EH (cell line): ENCODE measurements at regions not wholly inside any gene's neighbourhood (a gene's known extent, or its start where the extent isn't known, plus 50 kb on each side); places are given as distances from the start of the nearest gene placed in this dataset.
A peak's percentile ranks its signal among the peaks of the same experiment; 100 is the strongest.

Experiments
- DNase-seq: peaks from one replicate; pipeline ENCODE4 v3.0.0-alpha.2; 2015; ENCODE audit warnings: low read depth

DNA sequence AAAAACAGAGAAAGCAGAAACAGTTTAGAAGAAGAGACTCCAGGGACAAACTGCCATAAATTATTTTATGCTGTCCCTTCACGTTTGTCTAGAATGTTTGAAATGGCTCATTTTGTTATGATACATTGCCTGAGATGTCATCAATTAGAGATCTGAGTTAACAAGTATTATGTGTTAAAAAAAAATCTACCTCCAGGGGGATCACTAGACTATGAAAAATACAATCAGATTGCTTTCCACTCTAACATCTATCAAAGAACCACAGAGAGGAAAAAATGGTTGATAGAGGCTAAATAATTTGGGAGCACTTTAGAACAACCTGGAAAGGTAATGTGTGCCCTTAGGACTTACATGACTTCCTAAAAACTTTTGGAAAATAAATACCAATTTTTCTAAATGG lies 103.8 kb upstream of the CCDC150 start:
- peak; percentile 32 for DNase-seq

DNA sequence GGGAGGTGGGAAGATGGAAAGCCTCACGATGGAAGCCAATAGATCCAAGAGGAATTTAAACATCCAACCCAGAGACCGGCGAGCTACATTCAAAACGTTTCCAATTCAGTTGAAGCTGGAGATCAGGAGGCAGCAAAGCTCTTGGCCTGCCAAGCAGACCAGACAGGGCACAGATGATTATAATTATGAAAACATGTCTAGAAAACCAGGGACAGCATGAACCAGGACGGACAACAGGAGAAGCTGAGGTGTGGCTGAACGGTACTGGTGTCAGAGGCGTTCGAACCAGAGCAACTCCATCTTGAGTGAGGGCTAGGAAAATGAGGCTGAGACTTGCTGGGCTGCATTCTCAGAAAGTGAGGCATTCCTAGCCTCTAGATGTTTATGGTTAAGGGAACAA lies 102.2 kb upstream of the CCDC150 start:
- no peak for DNase-seq

DNA sequence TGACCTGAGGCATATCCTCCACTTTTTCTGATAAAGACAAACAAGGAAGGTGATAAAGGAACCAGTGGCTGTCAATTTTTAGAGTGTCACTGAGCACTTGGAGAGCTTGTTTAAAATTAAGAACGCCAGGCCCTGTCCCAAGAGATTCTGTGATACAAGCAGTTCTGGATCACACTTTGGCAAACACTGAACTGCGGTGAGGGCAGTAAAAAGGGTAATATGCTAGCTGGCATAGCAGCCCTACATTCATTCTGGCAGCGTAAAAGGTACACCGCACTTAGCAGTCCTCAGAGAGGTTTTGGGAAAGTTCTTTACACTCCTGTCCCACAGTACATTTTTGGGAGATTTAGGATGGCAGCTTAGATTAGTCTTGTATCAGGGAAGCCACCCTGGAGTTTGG lies 101.3 kb upstream of the CCDC150 start:
- no peak for DNase-seq

DNA sequence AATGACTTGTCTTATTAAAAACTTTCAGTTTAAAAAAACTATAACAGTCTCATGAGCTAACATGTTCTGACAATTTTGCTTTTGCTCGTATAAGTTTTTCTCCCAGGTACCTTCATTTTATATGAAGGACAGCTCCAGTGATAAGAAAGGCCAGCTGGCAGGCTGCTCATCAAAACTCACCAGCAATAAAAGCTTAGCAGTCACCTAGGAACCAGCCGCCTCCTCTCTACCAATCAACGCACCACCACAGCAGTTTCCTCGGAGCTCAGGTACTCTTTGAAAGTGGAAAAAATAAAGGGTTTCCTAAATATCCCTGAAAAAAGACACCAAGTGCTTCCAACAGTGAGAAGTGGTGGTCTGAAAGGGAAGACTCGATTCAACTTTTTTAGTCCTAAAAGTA lies 100.9 kb upstream of the CCDC150 start:
- DNase-seq, result no peak

DNA sequence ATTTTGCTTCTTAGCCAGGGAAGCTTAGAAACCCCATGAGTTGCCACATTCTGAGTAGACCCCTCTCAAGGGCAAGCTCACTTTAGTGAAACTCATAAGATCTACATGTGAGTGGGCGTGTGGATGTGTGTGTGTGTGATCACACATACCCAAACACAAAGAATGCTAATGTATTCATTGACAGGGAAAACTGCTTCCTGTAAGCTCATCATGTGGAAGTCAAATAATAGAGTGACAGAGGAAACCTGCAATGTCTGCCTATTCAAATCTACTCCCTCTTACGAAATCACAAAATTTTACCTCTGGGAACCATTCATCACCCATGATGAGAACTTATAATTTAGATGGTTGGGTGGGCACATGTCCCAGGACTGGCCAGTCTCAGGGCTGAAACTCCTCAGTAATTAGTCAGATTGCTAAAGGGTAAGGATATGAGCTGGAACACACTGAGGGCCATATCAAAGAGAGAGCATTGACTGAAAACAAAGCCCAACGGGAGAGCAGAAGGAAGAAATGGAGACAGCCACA lies 94.5 kb upstream of the CCDC150 start:
- DNase-seq, result no peak

DNA sequence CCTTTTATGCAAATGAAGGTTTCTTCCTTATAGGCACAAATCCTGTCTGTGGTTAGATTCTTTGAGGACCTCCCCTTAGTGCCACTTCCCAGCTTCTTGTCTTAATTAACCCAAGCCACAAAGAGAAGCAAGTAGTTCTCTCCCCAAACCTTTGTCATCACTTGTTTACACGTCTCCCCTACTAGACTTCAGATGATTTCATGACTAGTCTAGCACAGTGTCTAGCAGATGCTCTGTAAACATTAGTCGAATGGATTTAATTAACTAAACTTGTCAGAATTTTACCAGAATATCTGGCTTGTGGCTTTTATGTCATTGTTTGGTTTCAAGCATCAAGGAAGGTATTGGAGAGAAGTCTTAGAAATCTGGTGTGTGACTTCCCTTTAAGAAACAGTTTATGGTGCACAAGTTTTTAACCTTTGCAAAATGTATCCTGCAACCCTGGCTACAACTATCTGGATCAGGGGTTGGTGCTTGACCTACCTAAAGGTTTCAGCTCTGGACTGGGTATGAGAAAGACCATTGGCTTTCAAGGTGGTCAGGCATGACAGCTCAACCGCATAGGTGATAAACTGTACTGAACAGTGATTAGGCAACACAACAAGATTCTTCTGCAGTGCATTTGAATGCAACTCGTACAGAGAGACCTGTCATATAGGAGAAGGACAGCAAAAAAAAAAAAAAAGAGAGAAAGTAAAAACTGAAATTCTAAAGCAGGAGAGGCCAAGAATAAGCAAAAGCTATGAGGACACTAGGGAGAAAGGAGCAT lies 93.2 kb upstream of the CCDC150 start:
- peak; percentile 20 for DNase-seq

DNA sequence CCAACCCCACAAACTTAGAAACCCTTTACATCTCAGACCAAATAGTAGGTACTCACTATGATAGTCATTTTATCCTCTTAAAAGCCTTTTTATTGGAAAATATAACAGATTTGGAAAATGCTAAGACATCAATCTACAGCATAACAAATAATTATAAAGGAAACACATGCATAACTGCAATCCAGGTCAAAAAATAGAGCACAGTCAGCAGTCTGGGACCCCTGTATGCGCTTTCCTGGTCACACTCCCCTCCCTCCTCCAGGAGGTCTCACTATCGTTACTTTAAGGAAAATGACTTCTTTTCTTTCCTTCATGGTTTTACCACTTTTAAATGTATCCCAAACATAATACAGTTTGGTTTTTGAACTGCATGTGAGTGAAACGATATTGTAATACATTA lies 90.5 kb upstream of the CCDC150 start:
- no peak for DNase-seq

DNA sequence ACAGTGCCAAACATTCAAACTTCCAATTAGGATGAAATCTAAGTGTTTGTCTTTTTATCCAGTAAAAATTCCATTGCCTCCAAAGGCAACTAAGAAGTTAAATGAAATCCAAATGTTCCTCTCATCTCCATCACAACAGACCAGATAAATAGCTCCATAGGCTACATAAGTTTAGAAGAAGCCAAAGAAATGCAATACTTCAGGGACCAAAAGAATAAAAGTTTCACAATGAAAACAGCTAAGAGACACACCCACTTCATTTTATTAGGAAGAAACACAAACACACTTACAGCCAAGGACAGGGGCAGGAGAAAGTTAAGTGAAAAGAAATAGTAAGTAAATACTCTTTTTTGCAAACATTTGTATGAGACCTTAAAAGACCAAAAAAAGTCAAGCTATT lies 88.5 kb upstream of the CCDC150 start:
- DNase-seq, result peak; percentile 35

DNA sequence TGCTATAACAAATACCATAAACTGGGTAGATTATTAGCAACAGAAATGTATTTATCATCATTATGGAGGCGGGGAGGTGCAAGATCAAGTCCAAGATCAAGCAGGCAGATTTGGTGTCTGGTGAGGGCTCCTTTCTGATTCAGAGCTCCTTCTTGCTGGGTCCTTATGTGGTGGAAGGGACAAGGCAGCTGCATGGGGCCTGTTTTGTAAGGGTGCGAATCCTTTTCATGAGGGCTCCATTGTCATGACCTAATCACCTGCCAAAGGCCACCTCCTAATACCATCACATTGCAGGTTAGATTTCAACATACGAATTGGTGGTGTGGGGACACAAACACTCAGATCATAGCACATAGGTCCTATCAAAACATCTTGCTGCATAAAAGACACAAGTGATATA lies 84.4 kb upstream of the CCDC150 start:
- DNase-seq, result no peak

DNA sequence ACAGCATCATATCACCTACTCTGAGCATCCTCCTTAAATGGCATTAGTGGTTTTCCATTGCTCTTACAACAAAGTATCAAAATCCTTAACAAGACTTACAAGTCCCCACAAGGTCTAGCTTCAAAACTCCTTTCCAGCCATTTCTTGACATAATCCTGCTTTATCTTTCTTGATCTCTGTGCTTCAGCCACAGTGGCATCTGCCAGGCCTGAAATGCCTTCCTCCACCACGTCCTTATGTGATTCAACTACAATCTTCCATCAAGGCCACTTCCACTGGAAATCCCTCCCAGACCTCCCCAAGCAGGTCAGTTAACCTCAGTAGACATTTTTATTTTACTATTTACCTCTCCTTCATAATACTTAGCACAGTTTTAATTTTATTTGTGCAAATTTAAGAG lies 83.8 kb upstream of the CCDC150 start:
- peak; percentile 66 for DNase-seq

DNA sequence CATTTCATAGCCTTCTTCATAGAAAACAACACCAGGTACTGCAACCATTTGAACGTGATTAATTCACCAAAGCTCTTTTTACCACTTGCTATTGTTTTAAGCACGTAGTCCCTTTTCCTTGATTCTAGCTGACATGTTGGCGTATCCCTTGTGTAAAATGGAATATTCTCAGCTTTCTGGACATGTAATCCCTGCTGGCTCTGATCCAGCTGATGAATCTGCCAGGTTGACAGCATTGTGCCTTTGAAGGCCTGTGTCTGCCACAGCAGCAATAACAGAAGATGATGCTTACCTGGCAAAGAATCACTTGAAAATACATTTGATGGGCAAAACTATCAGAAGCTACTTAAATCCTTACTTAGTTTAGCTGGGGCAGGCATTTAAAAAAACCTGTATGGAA lies 81.0 kb upstream of the CCDC150 start:
- DNase-seq, result no peak

DNA sequence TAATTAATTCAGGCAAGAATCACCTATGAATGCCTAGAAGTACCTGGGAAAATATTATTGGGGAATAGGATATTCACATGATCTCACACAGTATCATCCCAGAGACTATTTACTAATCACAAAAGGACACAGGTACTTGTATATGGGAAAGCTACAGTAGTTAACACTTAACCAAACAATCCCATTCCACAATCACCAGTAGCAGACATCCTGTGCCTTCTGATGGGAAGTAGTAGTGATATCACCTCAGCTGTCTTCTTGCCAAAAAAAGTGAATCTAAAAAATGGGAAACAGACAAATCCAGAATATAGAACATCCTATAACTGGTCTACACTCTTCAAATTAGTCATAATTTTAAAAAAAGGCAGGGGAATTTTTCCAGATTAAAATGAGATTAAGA lies 75.6 kb upstream of the CCDC150 start:
- DNase-seq, result no peak

DNA sequence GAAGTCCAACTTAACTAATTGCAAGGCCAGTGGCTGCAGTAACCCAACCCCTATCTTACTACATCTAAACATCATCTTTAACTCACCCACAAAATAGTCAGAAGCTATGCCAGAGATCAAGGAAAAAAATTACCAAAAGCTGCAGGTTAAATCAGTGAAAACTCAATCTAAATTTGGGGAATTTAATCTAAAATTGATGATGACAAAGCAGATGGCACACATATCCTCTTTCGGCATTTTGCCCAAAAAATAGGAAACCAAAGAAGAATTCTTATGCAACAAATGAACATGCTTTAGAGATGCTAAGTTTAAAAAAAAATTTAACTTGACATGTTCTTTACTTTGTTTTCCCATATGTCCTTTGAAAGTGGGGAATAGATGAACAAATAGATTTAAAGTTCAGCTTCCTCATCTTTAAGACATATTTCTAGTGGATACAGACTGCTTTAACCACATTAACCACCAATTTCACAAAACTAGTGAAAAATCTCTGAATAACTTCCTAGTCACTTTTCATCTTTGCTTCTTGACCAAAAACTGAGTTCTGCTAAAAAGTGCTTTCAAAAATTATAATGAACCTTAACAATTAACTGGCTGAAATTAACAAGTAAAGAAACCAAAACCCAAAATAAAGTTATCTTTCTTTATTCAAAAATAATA lies 74.3 kb upstream of the CCDC150 start:
- no peak for DNase-seq

DNA sequence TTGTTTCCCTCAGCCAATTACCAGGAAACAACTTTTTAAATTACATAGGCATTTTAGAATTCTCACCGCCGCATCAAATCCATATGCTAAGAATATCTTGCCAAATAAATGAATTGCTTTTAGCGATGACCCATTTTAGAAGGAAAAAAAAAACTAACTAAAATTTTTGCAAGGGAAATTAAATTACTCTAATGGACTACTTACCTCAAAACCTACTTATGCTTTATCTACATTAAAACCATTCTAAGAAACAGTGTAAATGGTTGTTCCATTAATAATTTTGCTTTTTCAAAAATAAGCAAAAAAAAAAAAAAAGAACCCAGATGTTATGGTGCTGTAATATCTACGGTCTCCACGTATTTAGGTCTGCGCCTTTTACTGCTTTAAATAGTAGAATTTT lies 73.5 kb upstream of the CCDC150 start:
- DNase-seq, result no peak

DNA sequence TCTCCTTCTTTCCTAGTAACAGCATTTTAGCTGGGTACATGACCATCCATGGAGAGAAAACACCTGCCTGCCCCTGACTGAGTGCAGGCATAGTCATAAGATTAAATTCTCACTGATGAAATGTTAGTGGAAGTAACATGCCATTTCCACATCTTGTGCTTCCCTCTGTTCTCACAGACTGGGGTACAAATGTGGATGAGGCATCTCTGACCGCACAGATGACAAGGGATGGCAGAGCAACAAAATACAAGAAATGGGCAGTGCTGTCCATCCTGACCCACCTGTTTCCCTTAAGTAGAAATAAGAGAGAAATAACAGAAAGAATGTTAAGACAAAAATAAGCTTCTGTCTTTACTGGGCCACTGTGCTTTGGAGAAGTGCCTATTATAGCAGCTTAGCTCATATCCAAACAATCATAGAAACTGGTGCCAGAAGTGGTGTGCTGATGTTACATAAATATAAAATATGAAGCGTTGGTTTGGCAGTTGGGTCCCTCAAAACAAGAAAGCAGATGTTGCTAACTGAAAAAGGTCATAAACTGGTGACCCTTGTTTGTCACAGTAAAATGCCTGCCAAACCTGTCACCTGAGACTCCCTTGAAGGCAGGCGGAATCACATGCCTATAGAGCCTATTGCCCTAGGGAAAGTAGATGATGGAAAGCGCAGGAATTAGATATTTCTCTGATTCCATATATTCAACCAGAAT lies 72.4 kb upstream of the CCDC150 start:
- DNase-seq, result peak; percentile 9

DNA sequence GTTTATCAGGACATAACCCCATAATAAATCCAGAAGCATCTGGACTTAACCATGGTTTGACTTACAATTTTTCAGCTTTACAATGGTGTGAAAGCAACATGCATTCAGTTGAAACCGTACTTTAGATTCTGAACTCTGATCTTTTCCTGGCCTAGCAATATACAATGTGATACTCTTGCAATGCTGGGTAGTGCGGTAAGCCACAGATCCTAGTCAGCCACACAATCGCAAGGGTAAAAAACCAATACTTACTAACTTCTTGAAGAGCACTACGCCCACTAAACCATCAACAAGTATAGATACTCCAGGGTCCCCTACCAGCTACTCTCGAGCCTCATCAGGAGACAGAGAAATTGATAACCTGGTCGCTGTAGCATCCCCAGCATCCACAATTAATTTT lies 71.0 kb upstream of the CCDC150 start:
- DNase-seq, result no peak

DNA sequence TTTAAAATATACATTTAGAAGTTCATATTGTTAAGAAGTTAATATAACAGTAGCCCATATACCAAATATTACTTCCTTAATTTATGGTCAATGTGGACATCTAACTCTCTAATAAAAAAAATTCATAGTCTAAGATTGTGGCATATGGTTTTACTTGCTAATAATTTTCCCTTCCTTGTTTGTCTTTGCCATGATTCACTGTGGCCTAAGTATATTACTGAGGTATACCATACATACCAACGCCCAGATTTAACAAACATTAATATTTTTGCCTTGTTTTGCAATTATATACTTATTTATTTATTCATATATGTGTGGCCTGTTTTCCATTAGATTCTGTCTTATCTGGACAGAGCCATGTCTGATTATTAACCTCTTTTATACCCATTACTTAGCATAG lies 54.6 kb upstream of the CCDC150 start:
- no peak for DNase-seq

DNA sequence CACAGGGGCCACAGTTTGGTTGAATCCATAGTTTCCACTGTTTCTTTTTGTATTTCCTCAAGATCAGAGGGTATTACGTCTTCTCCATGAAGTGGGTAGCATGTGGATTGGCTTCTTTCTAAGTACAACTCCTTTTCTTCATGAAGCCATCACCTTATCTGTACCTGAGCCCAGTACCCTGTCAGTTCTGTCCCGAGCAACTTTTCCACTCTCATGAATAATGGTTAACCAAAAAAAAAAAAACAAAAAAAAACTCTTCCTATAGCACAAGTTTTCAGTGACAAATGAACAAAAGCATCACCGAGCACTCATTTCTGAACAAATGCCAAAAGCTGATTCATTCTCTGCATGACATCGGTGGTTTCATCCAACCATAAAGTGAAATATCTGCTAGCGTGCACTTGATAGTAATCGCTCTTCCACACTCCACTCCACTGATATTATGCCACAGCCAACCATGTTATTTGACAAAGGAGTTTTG lies 53.0 kb upstream of the CCDC150 start:
- DNase-seq, result peak; percentile 94

DNA sequence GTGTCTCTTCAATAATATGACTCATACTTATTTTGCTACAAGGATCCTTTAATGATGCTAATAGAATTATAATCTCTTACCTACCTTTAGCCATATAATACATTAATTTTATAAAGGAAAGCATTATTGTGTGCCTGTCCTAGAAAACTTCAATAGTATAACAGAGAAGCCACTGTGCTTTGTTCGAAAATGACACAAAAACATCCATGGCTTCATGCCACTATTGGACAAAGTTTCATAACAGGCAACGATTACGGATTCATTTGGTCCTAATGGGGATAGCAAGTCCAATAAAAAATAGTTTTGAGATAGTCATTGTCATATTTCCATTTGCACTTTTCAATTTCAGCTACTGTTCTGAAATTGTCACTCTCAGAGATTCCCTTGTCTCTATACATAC lies 52.5 kb upstream of the CCDC150 start:
- no peak for DNase-seq

DNA sequence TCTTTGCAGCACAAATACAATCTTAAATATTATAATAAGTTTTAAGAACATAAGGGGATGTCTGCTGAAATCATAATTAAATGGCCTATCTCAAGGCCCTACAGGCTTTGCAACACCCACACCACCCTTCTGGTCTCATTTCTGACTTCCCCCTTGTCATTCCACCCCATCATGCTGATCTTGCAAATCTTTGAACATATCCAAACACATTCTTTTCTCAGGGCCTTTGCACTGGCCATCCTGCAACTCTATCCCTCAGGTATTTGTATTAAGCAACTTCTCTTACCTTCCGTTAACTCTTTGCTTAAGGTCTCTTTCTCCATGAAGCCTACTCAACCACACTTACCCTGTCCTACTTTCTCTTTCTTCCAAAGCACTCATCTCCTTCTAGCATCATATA lies 51.8 kb upstream of the CCDC150 start:
- no peak for DNase-seq

DNA sequence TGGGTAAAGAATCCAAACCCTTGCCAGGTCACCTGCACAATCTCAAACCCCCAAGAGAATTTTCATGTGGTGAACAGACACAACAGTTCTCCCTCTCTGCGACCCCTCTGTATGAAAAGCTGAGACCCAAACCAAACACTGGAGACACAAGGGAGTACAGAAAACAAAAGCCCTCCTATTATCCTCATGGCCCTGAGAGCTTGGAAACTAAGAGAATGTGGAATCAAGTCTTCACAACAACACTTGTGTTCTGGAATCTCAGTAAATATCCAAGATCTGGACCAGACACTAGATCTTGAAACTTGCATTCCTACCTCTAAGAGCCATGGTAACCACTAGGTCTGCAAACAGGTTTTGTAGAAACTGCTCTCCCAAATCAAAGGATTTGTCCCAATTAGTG lies 50.1 kb upstream of the CCDC150 start:
- no peak for DNase-seq
